ENCODE measurements at regions not wholly inside any gene's neighbourhood (a gene's known extent, or its start where the extent isn't known, plus 50 kb on each side); places are given as distances from the start of the nearest gene placed in this dataset.
"Not testable (repeated sequence)": the region's sequence is repeated elsewhere in the genome, so short reads cannot be mapped to it uniquely, and the experiment has no call there.

GRCh38 chr3:72624656-72625055 lies 223.6 kb downstream of the SHQ1 start:
- H3K36me3 Mint-ChIP-seq = no peaks in the 10 kb centered on the region
- peaks cover 3% of the 10 kb centered on the region for H3K9me3 Mint-ChIP-seq
- H3K4me1 Mint-ChIP-seq = peaks cover 24% of the 10 kb centered on the region
- ATAC-seq (no peak), DNase-seq (ENCODE audit: low spot score in 2 of 2) (no peak)
- H3K27ac Mint-ChIP-seq = no peak overlapping the region
- no peak overlapping the region for H3K4me3 Mint-ChIP-seq

GRCh38 chr3:72618739-72619138 lies 229.5 kb downstream of the SHQ1 start:
- DNase-seq (ENCODE audit: low spot score in 2 of 2) (no peak), ATAC-seq (no peak)
- no peaks in the 10 kb centered on the region for H3K36me3 Mint-ChIP-seq

GRCh38 chr3:72617424-72618024 lies 230.7 kb downstream of the SHQ1 start:
- Mint-ChIP-seq H3K4me3 (no peak overlapping the region), H3K27ac (no peak overlapping the region), H3K36me3 (no peaks in the 10 kb centered on the region), H3K9me3 (peaks cover 6% of the 10 kb centered on the region), H3K4me1 (peaks cover 6% of the 10 kb centered on the region)
- DNase-seq (ENCODE audit: low spot score in 2 of 2) (no peak), ATAC-seq (no peak)

More at GRCh38 chr3:72618739-72619138, 229.5 kb downstream of the SHQ1 start:
- Mint-ChIP-seq H3K27ac (no peak overlapping the region), H3K9me3 (peaks cover 6% of the 10 kb centered on the region), H3K4me1 (peaks cover 6% of the 10 kb centered on the region), H3K4me3 (no peak overlapping the region)

- Mint-ChIP-seq H3K4me1 (peaks cover 6% of the 10 kb centered on the region), H3K36me3 (no peaks in the 10 kb centered on the region), H3K9me3 (peaks cover 6% of the 10 kb centered on the region), H3K27ac (no peak overlapping the region), H3K4me3 (no peak overlapping the region)
- DNase-seq (ENCODE audit: low spot score in 2 of 2) (no peak), ATAC-seq (no peak)
Observed at GRCh38 chr3:72615776-72616175, 232.5 kb downstream of the SHQ1 start.

- Mint-ChIP-seq H3K36me3 (no peaks in the 10 kb centered on the region), H3K4me3 (no peak overlapping the region)
Observed at GRCh38 chr3:72615182-72615581, 233.1 kb downstream of the SHQ1 start.

GRCh38 chr3:72614394-72615074 lies 233.7 kb downstream of the SHQ1 start:
- DNase-seq (ENCODE audit: low spot score in 2 of 2) = no peak
- Mint-ChIP-seq H3K4me1 (peaks cover 6% of the 10 kb centered on the region), H3K27ac (no peak overlapping the region), H3K9me3 (peaks cover 6% of the 10 kb centered on the region), H3K36me3 (no peaks in the 10 kb centered on the region), H3K4me3 (no peak overlapping the region)
- ATAC-seq = no peak

More at GRCh38 chr3:72615182-72615581, 233.1 kb downstream of the SHQ1 start:
- H3K27ac Mint-ChIP-seq = no peak overlapping the region
- peaks cover 6% of the 10 kb centered on the region for H3K4me1 Mint-ChIP-seq
- ATAC-seq (no peak), DNase-seq (ENCODE audit: low spot score in 2 of 2) (no peak)
- H3K9me3 Mint-ChIP-seq = peaks cover 6% of the 10 kb centered on the region

GRCh38 chr3:72613871-72614270 lies 234.4 kb downstream of the SHQ1 start:
- no peak overlapping the region for H3K27ac Mint-ChIP-seq
- H3K4me1 Mint-ChIP-seq = peaks cover 6% of the 10 kb centered on the region
- peaks cover 6% of the 10 kb centered on the region for H3K9me3 Mint-ChIP-seq
- H3K36me3 Mint-ChIP-seq = no peaks in the 10 kb centered on the region
- no peak for DNase-seq (ENCODE audit: low spot score in 2 of 2)
- ATAC-seq = no peak
- H3K4me3 Mint-ChIP-seq = no peak overlapping the region

DNA sequence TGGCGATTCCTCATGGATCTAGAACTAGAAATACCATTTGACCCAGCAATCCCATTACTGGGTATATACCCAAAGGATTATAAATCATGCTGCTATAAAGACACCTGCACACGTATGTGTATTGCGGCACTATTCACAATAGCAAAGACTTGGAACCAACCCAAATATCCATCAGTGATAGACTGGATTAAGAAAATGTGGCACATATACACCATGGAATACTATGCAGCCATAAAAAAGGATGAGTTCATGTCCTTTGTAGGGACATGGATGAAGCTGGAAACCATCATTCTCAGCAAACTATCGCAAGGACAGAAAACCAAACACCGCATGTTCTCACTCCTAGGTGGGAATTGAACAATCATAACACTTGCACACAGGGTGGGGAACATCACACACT lies 239.1 kb downstream of the SHQ1 start:
- H3K4me1 Mint-ChIP-seq; DNase-seq (ENCODE audit: low spot score in 2 of 2); H3K9me3 Mint-ChIP-seq; H3K4me3 Mint-ChIP-seq; ATAC-seq; H3K27ac Mint-ChIP-seq; H3K36me3 Mint-ChIP-seq: not testable (repeated sequence)

GRCh38 chr3:72606005-72606800 lies 242.0 kb downstream of the SHQ1 start:
- no peak for ATAC-seq
- DNase-seq (ENCODE audit: low spot score in 2 of 2) = no peak
- no peaks in the 10 kb centered on the region for H3K4me1 Mint-ChIP-seq
- no peaks in the 10 kb centered on the region for H3K9me3 Mint-ChIP-seq
- no peak overlapping the region for H3K27ac Mint-ChIP-seq
- H3K4me3 Mint-ChIP-seq = no peak overlapping the region
- no peaks in the 10 kb centered on the region for H3K36me3 Mint-ChIP-seq

GRCh38 chr3:72604328-72604727 lies 243.9 kb downstream of the SHQ1 start:
- Mint-ChIP-seq H3K9me3 (no peaks in the 10 kb centered on the region), H3K36me3 (no peaks in the 10 kb centered on the region), H3K27ac (no peak overlapping the region), H3K4me1 (no peaks in the 10 kb centered on the region), H3K4me3 (no peak overlapping the region)
- ATAC-seq (no peak), DNase-seq (ENCODE audit: low spot score in 2 of 2) (no peak)

DNA sequence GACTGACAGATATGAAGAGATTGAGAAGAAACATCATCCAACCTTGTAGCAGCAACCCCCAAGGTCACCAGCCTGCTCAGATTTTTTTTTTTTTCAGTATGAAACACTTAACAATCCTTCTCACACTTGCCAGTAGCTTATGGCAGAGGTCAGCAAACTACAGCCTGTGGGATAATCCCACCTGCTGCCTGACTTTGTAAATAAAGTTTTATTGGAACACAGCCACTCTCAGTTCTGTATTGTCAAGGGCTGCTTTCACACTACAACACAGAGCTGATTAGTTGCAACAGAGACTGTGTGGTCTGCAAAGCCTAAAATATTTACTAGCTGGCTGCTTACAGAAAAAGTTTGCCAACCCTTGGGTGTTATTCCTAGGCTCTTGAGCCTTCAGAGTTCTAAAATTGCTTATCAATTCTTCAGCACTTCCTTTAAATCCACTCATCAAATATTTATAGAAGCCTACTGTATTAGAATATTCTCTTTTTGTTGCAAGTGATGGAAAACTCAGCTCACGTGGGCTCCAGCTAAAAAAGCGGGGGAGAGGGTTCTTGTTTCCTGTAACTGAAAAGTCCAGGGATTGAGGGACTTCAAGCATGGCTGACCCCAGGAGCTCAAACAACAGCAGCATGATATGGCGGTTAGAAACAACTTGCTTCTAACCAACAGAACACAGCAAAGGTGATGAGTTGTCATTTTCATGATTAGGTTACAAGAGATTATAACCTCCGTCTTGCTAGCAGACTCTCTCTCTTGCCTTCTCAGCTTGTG lies 246.1 kb downstream of the SHQ1 start:
- no peaks in the 10 kb centered on the region for H3K9me3 Mint-ChIP-seq
- H3K27ac Mint-ChIP-seq = no peak overlapping the region
- ATAC-seq = no peak
- no peak for DNase-seq (ENCODE audit: low spot score in 2 of 2)
- H3K4me3 Mint-ChIP-seq = no peak overlapping the region
- no peaks in the 10 kb centered on the region for H3K4me1 Mint-ChIP-seq
- no peaks in the 10 kb centered on the region for H3K36me3 Mint-ChIP-seq

GRCh38 chr3:72601060-72601459 lies 247.2 kb downstream of the SHQ1 start:
- H3K9me3 Mint-ChIP-seq = no peaks in the 10 kb centered on the region
- H3K4me3 Mint-ChIP-seq = no peak overlapping the region
- no peak overlapping the region for H3K27ac Mint-ChIP-seq
- DNase-seq (ENCODE audit: low spot score in 2 of 2) = no peak
- ATAC-seq = no peak
- no peaks in the 10 kb centered on the region for H3K36me3 Mint-ChIP-seq
- H3K4me1 Mint-ChIP-seq = no peaks in the 10 kb centered on the region

DNA sequence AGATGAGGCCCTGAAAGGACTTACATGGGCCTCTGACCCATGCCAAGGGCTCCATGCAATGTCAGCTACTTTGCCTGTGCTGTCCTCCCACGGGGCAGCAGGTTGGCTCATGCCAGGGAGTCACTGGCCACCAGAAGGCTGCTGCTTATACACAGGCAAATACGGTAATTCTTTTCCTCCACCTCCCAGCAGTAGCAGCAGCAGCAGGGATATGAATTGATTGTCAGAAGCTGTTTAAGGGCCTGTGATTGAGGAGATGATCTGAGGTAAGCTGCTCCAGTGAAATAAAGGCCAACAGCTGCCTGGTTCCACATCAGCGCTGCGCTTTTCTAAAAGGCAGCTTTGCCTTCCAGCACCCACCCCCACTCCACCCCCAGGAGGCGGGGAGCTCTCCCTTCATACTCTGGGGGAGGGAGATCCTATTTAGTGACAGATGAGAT lies 250.5 kb downstream of the SHQ1 start:
- Mint-ChIP-seq H3K9me3 (no peaks in the 10 kb centered on the region), H3K36me3 (no peaks in the 10 kb centered on the region), H3K4me1 (no peaks in the 10 kb centered on the region), H3K27ac (no peak overlapping the region), H3K4me3 (no peak overlapping the region)
- no peak for DNase-seq (ENCODE audit: low spot score in 2 of 2)
- ATAC-seq = no peak

DNA sequence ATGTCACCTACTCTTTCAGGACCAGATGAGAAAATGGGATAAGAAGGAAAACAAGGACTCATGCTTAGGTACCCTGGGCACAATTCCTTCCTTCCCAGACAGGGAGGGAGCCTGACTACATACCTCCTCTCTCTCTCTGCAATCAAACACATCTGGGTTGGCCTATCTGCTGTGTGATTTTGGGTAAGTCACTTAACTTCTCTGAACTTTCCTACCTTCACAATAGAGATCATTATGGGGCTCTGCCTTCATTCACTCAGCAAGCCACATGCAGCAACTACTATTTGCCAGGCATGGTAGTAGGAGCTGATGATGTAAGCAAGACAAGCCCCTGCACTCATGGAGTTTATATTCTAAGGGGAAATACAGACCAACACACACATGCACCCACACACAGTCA lies 251.2 kb downstream of the SHQ1 start:
- no peak overlapping the region for H3K27ac Mint-ChIP-seq
- ATAC-seq (no peak), DNase-seq (ENCODE audit: low spot score in 2 of 2) (no peak)
- no peaks in the 10 kb centered on the region for H3K4me1 Mint-ChIP-seq
- H3K9me3 Mint-ChIP-seq = no peaks in the 10 kb centered on the region
- H3K4me3 Mint-ChIP-seq = no peak overlapping the region
- H3K36me3 Mint-ChIP-seq = no peaks in the 10 kb centered on the region

DNA sequence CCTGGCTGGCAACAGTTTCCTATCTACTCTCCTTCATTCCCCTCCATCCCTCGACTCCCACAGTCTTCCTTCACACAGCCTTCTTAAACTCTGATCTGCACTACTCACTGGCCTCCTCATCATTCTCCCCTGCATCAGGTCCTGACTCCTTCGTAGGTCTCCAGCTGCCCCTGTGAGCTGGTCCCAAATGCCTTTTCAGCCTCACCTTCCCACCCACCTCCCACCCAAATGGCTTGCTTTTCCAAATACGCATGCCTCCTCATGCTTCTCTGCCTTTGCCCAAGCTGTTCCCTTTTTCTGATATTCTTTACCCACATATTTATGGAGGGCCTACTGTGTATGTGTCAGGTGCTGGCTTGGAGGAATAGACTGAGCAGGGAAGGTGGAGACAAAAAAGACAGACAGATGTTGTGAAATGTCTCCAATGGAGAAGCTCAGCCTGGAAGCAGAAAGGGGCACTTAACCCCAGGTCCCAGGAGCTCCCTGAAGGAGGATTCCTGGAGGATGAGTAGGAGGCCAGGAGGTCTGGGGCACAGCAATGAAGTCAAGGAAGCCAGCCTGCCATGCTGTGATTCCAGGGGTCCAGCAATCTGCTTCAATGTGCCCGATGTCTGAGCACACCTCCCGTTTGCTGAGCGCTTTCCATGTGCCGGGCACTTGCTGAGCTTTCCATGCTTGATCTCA lies 252.2 kb downstream of the SHQ1 start:
- no peak overlapping the region for H3K27ac Mint-ChIP-seq
- DNase-seq (ENCODE audit: low spot score in 2 of 2) (no peak), ATAC-seq (no peak)

More for the DNA sequence above, 252.2 kb downstream of the SHQ1 start:
- no peaks in the 10 kb centered on the region for H3K36me3 Mint-ChIP-seq
- H3K4me1 Mint-ChIP-seq = no peaks in the 10 kb centered on the region
- H3K4me3 Mint-ChIP-seq = no peak overlapping the region
- no peaks in the 10 kb centered on the region for H3K9me3 Mint-ChIP-seq
